ENCODE measurements at regions not wholly inside any gene's neighbourhood (a gene's known extent, or its start where the extent isn't known, plus 50 kb on each side); places are given as distances from the start of the nearest gene placed in this dataset.

GRCh38 chr2:115946341-115946740 is 1503.9 kb downstream of the DPP10 start:
- TF ChIP-seq POLR2A (IDR thresholded peaks at IDR 0.05) (no peak), CTCF (IDR thresholded peaks at IDR 0.05) (no peak), POLR2AphosphoS5 (IDR thresholded peaks at IDR 0.05) (no peak)

All from transverse colon (tissue), 4 donors.